ENCODE measurements at regions not wholly inside any gene's neighbourhood (a gene's known extent, or its start where the extent isn't known, plus 50 kb on each side); places are given as distances from the start of the nearest gene placed in this dataset.

DNA sequence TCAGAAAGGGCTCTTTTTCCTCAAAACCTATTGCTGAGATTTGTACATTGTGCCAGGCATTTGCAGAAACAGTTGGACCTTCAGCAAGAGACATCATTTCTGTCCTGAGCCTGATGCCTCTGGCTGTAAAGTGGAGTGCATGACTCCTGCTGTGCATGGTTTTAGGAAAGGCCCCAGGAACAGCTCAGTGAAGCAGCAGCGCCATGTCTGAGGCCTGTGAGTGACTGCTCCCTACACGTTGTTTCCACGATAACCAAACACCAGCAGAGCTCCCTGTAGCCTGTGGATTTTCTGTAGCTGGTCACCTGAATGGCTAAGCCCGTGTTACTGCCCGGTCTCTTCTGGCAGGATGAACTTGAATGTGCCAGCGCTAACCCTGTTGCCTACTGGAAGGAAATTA lies 232.5 kb downstream of the TFAP2C start:
- Histone ChIP-seq H3K27ac (ENCODE audit: low read depth, low read length, poor library complexity, severe bottlenecking) (no peak overlapping the region), H3K9me2 (ENCODE audit: insufficient read depth, low read length) (no peaks in the 10 kb centered on the region), H3K9me3 (ENCODE audit: low read length) (no peaks in the 10 kb centered on the region), H3K36me3 (ENCODE audit: insufficient read depth, low read length) (no peaks in the 10 kb centered on the region), H3K4me2 (ENCODE audit: low read length) (no peak overlapping the region), H3K4me1 (ENCODE audit: insufficient read depth, low read length, poor library complexity, severe bottlenecking) (peaks cover 35% of the 10 kb centered on the region), H3K4me3 (ENCODE audit: low read depth, low read length, poor library complexity, severe bottlenecking) (no peak overlapping the region), H4K20me1 (ENCODE audit: insufficient read depth, low read length) (no peaks in the 10 kb centered on the region), H2AFZ (ENCODE audit: low read length) (no peak overlapping the region), H3K79me2 (ENCODE audit: insufficient read depth, low read depth, low read length) (no peaks in the 10 kb centered on the region)
- intact Hi-C loops (cut with micrococcal nuclease; ENCODE audit: unreplicated experiment): no loop called here
- DNase-seq (ENCODE audit: low spot score): no peak
- TF ChIP-seq, protein P1, sequence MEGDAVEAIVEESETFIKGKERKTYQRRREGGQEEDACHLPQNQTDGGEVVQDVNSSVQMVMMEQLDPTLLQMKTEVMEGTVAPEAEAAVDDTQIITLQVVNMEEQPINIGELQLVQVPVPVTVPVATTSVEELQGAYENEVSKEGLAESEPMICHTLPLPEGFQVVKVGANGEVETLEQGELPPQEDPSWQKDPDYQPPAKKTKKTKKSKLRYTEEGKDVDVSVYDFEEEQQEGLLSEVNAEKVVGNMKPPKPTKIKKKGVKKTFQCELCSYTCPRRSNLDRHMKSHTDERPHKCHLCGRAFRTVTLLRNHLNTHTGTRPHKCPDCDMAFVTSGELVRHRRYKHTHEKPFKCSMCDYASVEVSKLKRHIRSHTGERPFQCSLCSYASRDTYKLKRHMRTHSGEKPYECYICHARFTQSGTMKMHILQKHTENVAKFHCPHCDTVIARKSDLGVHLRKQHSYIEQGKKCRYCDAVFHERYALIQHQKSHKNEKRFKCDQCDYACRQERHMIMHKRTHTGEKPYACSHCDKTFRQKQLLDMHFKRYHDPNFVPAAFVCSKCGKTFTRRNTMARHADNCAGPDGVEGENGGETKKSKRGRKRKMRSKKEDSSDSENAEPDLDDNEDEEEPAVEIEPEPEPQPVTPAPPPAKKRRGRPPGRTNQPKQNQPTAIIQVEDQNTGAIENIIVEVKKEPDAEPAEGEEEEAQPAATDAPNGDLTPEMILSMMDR (conservative IDR thresholded peaks at IDR 0.05; ENCODE audit: low read length): no peak
- TF ChIP-seq EZH2phosphoT487 (IDR thresholded peaks at IDR 0.05; ENCODE audit: borderline replicate concordance, low read depth, low read length): no peak
- POLR2A ChIA-PET: no interaction called here
- CTCF ChIA-PET (ENCODE audit: unreplicated experiment): no interaction called here
- no TSS peak for BruUV-seq (replicated peaks)

DNA sequence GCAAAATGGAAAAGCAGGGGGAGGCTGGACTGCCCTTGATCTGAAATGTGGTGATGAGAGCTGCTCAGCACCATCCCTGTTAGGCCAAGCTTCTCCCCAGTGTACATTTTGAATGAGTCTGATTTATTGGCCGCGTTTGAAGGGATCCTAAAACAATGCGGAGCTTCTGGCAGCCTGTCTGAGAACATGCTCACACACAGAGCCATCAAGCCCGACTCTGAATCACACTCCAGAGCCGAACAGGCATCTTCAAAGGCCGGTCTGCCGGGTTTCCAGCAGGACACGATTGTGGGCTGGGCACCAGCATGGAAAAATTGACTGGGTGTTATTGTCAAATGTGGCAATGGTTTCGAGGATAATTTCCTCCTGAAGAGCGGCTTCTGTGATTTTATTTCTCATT lies 235.9 kb downstream of the TFAP2C start:
- Histone ChIP-seq H3K36me3 (ENCODE audit: insufficient read depth, low read length) (no peaks in the 10 kb centered on the region), H3K4me3 (ENCODE audit: low read depth, low read length, poor library complexity, severe bottlenecking) (no peak overlapping the region), H3K9me2 (ENCODE audit: insufficient read depth, low read length) (no peaks in the 10 kb centered on the region), H3K27ac (ENCODE audit: low read depth, low read length, poor library complexity, severe bottlenecking) (no peak overlapping the region), H3K9me3 (ENCODE audit: low read length) (no peaks in the 10 kb centered on the region), H4K20me1 (ENCODE audit: insufficient read depth, low read length) (no peaks in the 10 kb centered on the region), H3K79me2 (ENCODE audit: insufficient read depth, low read depth, low read length) (no peaks in the 10 kb centered on the region), H3K4me2 (ENCODE audit: low read length) (no peak overlapping the region), H3K4me1 (ENCODE audit: insufficient read depth, low read length, poor library complexity, severe bottlenecking) (peaks cover 39% of the 10 kb centered on the region), H2AFZ (ENCODE audit: low read length) (no peak overlapping the region)
- CTCF ChIA-PET (ENCODE audit: unreplicated experiment): no interaction called here
- no TSS peak for BruUV-seq (replicated peaks)
- POLR2A ChIA-PET: interaction anchor here (0.7 kb wide), 1 partner anchor 16 kb away, joined by 3 read pairs; no protein-coding TSS in a partner anchor
- intact Hi-C loops (cut with micrococcal nuclease; ENCODE audit: unreplicated experiment): no loop called here
- DNase-seq (ENCODE audit: low spot score): no peak
- TF ChIP-seq, protein P1 (conservative IDR thresholded peaks at IDR 0.05; ENCODE audit: low read length): no peak
- TF ChIP-seq EZH2phosphoT487 (IDR thresholded peaks at IDR 0.05; ENCODE audit: borderline replicate concordance, low read depth, low read length): no peak

DNA sequence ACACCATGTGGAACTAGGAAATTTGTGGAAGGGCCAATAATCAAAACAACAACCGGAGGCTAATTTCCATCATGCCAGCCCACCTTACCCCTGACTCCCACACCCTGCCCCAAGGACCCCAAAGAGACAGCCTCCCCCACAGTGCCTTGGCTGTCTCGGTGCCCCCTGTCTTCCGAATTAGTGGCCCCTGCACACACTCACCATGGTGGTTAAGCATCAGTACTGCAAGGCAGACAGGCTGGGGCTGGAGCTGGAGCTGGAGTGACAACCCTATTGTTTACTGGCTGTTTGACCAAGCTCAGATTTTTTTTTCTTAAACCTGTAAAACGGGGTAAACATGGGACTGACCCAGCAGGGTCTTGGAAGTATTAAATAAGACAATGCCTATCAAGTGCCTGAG lies 238.0 kb downstream of the TFAP2C start:
- no peak for TF ChIP-seq EZH2phosphoT487 (IDR thresholded peaks at IDR 0.05; ENCODE audit: borderline replicate concordance, low read depth, low read length)
- TF ChIP-seq, protein P1 (conservative IDR thresholded peaks at IDR 0.05; ENCODE audit: low read length): no peak
- ChIA-PET CTCF (ENCODE audit: unreplicated experiment) (interaction anchor here (1.1 to 1.5 kb wide), 2 partner anchors 17 to 24 kb away, joined by 3 read pairs; no protein-coding TSS in a partner anchor), POLR2A (interaction anchor here (1.8 kb wide), 1 partner anchor 22 kb away, joined by 6 read pairs; no protein-coding TSS in a partner anchor)
- no peaks in the 10 kb centered on the region for H3K9me3 ChIP-seq (ENCODE audit: low read length)
- no peak overlapping the region for H3K4me2 ChIP-seq (ENCODE audit: low read length)
- H3K4me1 ChIP-seq (ENCODE audit: insufficient read depth, low read length, poor library complexity, severe bottlenecking): peaks cover 48% of the 10 kb centered on the region
- intact Hi-C loops (cut with micrococcal nuclease; ENCODE audit: unreplicated experiment): no loop called here
- no peak overlapping the region for H3K27ac ChIP-seq (ENCODE audit: low read depth, low read length, poor library complexity, severe bottlenecking)
- no peaks in the 10 kb centered on the region for H3K36me3 ChIP-seq (ENCODE audit: insufficient read depth, low read length)
- no peaks in the 10 kb centered on the region for H4K20me1 ChIP-seq (ENCODE audit: insufficient read depth, low read length)
- no peaks in the 10 kb centered on the region for H3K79me2 ChIP-seq (ENCODE audit: insufficient read depth, low read depth, low read length)
- H2AFZ ChIP-seq (ENCODE audit: low read length): no peak overlapping the region
- no peak for DNase-seq (ENCODE audit: low spot score)
- no TSS peak for BruUV-seq (replicated peaks)
- H3K9me2 ChIP-seq (ENCODE audit: insufficient read depth, low read length): no peaks in the 10 kb centered on the region
- no peak overlapping the region for H3K4me3 ChIP-seq (ENCODE audit: low read depth, low read length, poor library complexity, severe bottlenecking)

Data from OCI-LY7 (cell line).